Gastroesophageal sphincter (tissue), 3 donors: ENCODE measurements at regions not wholly inside any gene's neighbourhood (a gene's known extent, or its start where the extent isn't known, plus 50 kb on each side); places are given as distances from the start of the nearest gene placed in this dataset.

Source experiments
- POLR2A ChIP-seq, 2 donors: fragments of 450-650 bp; IDR thresholded peaks; one replicate each; pipeline ENCODE4 v1.6.1; 2017; ENCODE audit warnings: antibody characterized with exemption in 2 of 2, mild to moderate bottlenecking in 2 of 2, moderate library complexity in 1 of 2
- TF ChIP-seq, protein P1 (sequence below), 4 experiments: fragments of 200-600 bp in 2 of 4; fragments of 450-650 bp in 2 of 4; sonication (generic) in 1 of 4; IDR thresholded peaks; one replicate each; pipeline ENCODE4 v1.5.1; 2017 to 2019; ENCODE audit warnings: antibody characterized with exemption in 4 of 4, mild to moderate bottlenecking in 2 of 4, moderate library complexity in 2 of 4

DNA sequence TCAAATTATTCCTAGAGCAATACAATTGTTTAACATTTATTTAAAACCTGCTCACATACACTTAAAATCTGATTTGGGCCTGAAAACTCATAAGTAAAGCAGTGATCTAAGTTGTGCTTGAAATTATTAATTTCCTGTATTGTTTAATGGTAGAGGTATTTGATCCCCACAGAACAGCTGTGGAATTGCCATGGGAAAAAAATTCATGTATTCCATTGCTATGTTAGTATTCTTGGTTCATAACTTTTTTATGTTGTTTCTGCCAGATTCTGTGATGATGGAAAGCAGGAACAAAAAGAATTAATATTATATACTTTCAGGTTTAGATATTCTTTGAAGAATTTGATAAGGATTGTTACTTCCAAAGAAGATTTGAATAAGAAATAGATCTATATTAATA, 831.5 kb upstream of the NR2F2 start:
- TF ChIP-seq POLR2A (IDR thresholded peaks at IDR 0.05): no peak
- TF ChIP-seq, protein P1, sequence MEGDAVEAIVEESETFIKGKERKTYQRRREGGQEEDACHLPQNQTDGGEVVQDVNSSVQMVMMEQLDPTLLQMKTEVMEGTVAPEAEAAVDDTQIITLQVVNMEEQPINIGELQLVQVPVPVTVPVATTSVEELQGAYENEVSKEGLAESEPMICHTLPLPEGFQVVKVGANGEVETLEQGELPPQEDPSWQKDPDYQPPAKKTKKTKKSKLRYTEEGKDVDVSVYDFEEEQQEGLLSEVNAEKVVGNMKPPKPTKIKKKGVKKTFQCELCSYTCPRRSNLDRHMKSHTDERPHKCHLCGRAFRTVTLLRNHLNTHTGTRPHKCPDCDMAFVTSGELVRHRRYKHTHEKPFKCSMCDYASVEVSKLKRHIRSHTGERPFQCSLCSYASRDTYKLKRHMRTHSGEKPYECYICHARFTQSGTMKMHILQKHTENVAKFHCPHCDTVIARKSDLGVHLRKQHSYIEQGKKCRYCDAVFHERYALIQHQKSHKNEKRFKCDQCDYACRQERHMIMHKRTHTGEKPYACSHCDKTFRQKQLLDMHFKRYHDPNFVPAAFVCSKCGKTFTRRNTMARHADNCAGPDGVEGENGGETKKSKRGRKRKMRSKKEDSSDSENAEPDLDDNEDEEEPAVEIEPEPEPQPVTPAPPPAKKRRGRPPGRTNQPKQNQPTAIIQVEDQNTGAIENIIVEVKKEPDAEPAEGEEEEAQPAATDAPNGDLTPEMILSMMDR (IDR thresholded peaks at IDR 0.05): no peak
